Skin of body (tissue), 1 donor: ENCODE measurements at regions not wholly inside any gene's neighbourhood (a gene's known extent, or its start where the extent isn't known, plus 50 kb on each side); places are given as distances from the start of the nearest gene placed in this dataset.
"Not testable (repeated sequence)": the region's sequence is repeated elsewhere in the genome, so short reads cannot be mapped to it uniquely, and the experiment has no call there.

Experiments used
- DNase-seq: peaks from one replicate; lab custom pipeline; 2025; lab: John Stamatoyannopoulos, UW

GRCh38 chr20:10109641-10110040 lies 74.9 kb downstream of the ANKEF1 start:
- DNase-seq = no peak

GRCh38 chr20:10110151-10110550 lies 75.4 kb downstream of the ANKEF1 start:
- no peak for DNase-seq

- DNase-seq = no peak
Observed at GRCh38 chr20:10111139-10111958, 76.6 kb downstream of the ANKEF1 start.

- no peak for DNase-seq
Observed at GRCh38 chr20:10111959-10112250, 77.1 kb downstream of the ANKEF1 start.

GRCh38 chr20:10113746-10114145 lies 79.0 kb downstream of the ANKEF1 start:
- no peak for DNase-seq

GRCh38 chr20:10114598-10114997 lies 79.8 kb downstream of the ANKEF1 start:
- DNase-seq = no peak

- no peak for DNase-seq
Observed at GRCh38 chr20:10115021-10115420, 80.2 kb downstream of the ANKEF1 start.

GRCh38 chr20:10119336-10119735 lies 84.5 kb downstream of the ANKEF1 start:
- no peak for DNase-seq

GRCh38 chr20:10124883-10125282 lies 90.1 kb downstream of the ANKEF1 start:
- not testable (repeated sequence) for DNase-seq

GRCh38 chr20:10125757-10126156 lies 91.0 kb downstream of the ANKEF1 start:
- DNase-seq = no peak

GRCh38 chr20:10129749-10130148 lies 88.9 kb upstream of the SNAP25 start:
- no peak for DNase-seq

GRCh38 chr20:10131732-10132345 lies 86.8 kb upstream of the SNAP25 start:
- peak; percentile 1 for DNase-seq

GRCh38 chr20:10132387-10132786 lies 86.2 kb upstream of the SNAP25 start:
- DNase-seq = no peak

GRCh38 chr20:10133532-10133931 lies 85.1 kb upstream of the SNAP25 start:
- no peak for DNase-seq

- no peak for DNase-seq
Observed at GRCh38 chr20:10134176-10134575, 84.5 kb upstream of the SNAP25 start.

- no peak for DNase-seq
Observed at GRCh38 chr20:10135438-10135837, 83.2 kb upstream of the SNAP25 start.

GRCh38 chr20:10137032-10137431 lies 81.6 kb upstream of the SNAP25 start:
- DNase-seq = peak; percentile 16

- DNase-seq = peak; percentile 16
Observed at GRCh38 chr20:10137533-10137932, 81.1 kb upstream of the SNAP25 start.

GRCh38 chr20:10157549-10157948 lies 61.1 kb upstream of the SNAP25 start:
- no peak for DNase-seq

- DNase-seq = no peak
Observed at GRCh38 chr20:10167040-10167439, 51.6 kb upstream of the SNAP25 start.

- DNase-seq = no peak
Observed at GRCh38 chr20:10167594-10167993, 51.0 kb upstream of the SNAP25 start.
